Mammary epithelial cell (primary cell): ENCODE measurements at regions not wholly inside any gene's neighbourhood (a gene's known extent, or its start where the extent isn't known, plus 50 kb on each side); places are given as distances from the start of the nearest gene placed in this dataset.

Experiments
- EZH2 ChIP-seq: IDR thresholded peaks from 2 replicates; pipeline ENCODE4 v1.6.1; 2012; ENCODE audit warnings: low read length, inconsistent platforms, borderline replicate concordance
- TF ChIP-seq, protein P1 (sequence below), 2 donors: IDR thresholded peaks in 1 of 2; conservative IDR thresholded peaks in 1 of 2; 2 replicates each; pipeline ENCODE4 v1.5.1; 2011 to 2012; ENCODE audit warnings: inconsistent platforms in 2 of 2, low read length in 2 of 2, mild to moderate bottlenecking in 2 of 2, control low read depth in 1 of 2, low read depth in 1 of 2; ENCODE audit not compliant: insufficient read depth in 1 of 2; ENCODE audit errors: extremely low read depth in 1 of 2

DNA sequence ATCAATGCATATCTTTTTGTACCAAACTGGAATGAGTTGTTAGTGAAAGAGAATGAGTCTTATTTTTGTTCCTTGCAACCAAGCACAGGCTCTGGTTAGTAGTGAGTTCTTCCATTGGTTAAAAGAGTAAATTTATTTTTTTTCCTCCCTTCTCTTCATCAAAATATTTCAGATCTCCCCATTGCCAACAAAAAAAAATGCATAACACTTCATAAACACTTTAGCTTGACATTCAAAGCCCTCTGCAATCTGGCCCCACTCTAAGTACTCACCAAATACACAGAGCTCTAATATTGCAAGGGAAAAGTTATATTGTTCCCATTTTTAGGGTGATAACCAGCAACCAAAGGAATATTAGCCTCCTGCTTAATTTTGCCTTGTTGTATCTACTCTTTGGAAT lies 333.0 kb upstream of the LUZP2 start:
- TF ChIP-seq, protein P1, sequence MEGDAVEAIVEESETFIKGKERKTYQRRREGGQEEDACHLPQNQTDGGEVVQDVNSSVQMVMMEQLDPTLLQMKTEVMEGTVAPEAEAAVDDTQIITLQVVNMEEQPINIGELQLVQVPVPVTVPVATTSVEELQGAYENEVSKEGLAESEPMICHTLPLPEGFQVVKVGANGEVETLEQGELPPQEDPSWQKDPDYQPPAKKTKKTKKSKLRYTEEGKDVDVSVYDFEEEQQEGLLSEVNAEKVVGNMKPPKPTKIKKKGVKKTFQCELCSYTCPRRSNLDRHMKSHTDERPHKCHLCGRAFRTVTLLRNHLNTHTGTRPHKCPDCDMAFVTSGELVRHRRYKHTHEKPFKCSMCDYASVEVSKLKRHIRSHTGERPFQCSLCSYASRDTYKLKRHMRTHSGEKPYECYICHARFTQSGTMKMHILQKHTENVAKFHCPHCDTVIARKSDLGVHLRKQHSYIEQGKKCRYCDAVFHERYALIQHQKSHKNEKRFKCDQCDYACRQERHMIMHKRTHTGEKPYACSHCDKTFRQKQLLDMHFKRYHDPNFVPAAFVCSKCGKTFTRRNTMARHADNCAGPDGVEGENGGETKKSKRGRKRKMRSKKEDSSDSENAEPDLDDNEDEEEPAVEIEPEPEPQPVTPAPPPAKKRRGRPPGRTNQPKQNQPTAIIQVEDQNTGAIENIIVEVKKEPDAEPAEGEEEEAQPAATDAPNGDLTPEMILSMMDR (conservative IDR thresholded peaks at IDR 0.05 in 1 of 2, IDR thresholded peaks at IDR 0.05 in 1 of 2; ENCODE audit: extremely low read depth in 1 of 2, insufficient read depth in 1 of 2, low read depth in 1 of 2, low read length in 2 of 2), result no peak
- no peak for TF ChIP-seq EZH2
